DND-41 (cell line): ENCODE measurements at regions not wholly inside any gene's neighbourhood (a gene's known extent, or its start where the extent isn't known, plus 50 kb on each side); places are given as distances from the start of the nearest gene placed in this dataset.

Experiments
- CTCF ChIP-seq: IDR thresholded peaks from 2 replicates; pipeline ENCODE4 v1.5.1; 2012; ENCODE audit warnings: borderline replicate concordance, low read length, moderate library complexity, mild to moderate bottlenecking; ENCODE audit not compliant: poor library complexity, severe bottlenecking; ENCODE audit errors: extremely low read depth
- EZH2 ChIP-seq: IDR thresholded peaks from 3 replicates; pipeline ENCODE4 v1.6.1; 2012; ENCODE audit warnings: borderline replicate concordance, low read depth, mild to moderate bottlenecking, moderate library complexity, low read length, inconsistent platforms; ENCODE audit not compliant: severe bottlenecking

- TF ChIP-seq CTCF (no peak), EZH2 (no peak)
These were observed 448.7 kb upstream of the MYT1L start for GRCh38 chr2:2779727-2780126.
